HCT116 (cell line): ENCODE measurements at regions not wholly inside any gene's neighbourhood (a gene's known extent, or its start where the extent isn't known, plus 50 kb on each side); places are given as distances from the start of the nearest gene placed in this dataset.

Experiments
- ATAC-seq: fragments of 200-7000 bp; cut with Tn5 transposase; 2 replicates; pipeline ENCODE4 v1.9.1; 2020; ENCODE audit warnings: mild to moderate bottlenecking, moderate library complexity
- BruUV-seq: library from RNA; stranded (reverse); fragments of 400-500 nt; replicated peaks from 2 replicates; lab custom pipeline; 2021; lab: Mats Ljungman, UMichigan
- CTCF ChIA-PET: fragments of 300-600 bp; sonication (Branson Sonifier 250); formaldehyde crosslinking; loops from one replicate; lab custom pipeline; 2021; ENCODE audit warnings: antibody characterized with exemption; lab: Charles Lee
- POLR2A ChIA-PET: fragments of 300-600, 350-600 bp; sonication (Branson Sonifier 250); formaldehyde crosslinking; loops from one replicate; lab custom pipeline; 2021; ENCODE audit warnings: antibody characterized with exemption; lab: Charles Lee
- RAD21 ChIA-PET, 2 experiments: fragments of 300-600 bp; sonication (Branson Sonifier 250); formaldehyde crosslinking; loops; one replicate each; lab custom pipeline; 2023; ENCODE audit warnings: low total read pairs in 2 of 2; ENCODE audit not compliant: uncharacterized antibody in 2 of 2, unreplicated experiment in 2 of 2, low non-redundant PET in 1 of 2; lab: Charles Lee
- DNase-seq: peaks from one replicate; pipeline ENCODE4 v3.0.0-alpha.2; 2010; ENCODE audit warnings: low read depth, low spot score
- H2AFZ ChIP-seq: fragments of 200-600 bp; shearing (Covaris generic), sonication (generic); 2 replicates; pipeline ENCODE4 v1.6.1; 2017; ENCODE audit warnings: low read depth, mixed run types, mixed read lengths, antibody characterized with exemption, low read length; ENCODE audit not compliant: poor library complexity, severe bottlenecking
- H3K27ac ChIP-seq: 2 replicates; pipeline ENCODE4 v1.5.1; 2012; ENCODE audit warnings: low read depth, low read length
- H3K27me3 ChIP-seq: fragments of 200-600 bp; sonication (generic); 2 replicates; pipeline ENCODE4 v1.6.1; 2016; ENCODE audit warnings: mixed run types, low read length, mixed read lengths; ENCODE audit not compliant: insufficient read depth
- H3K36me3 ChIP-seq, 2 experiments: fragments of 200-500 bp in 1 of 2; fragments of 200-600 bp in 1 of 2; sonication (Bioruptor generic) in 1 of 2; sonication (generic) in 1 of 2; 2 replicates each; pipeline versions ENCODE4 v1.5.1 to v1.6.1; 2014 to 2016; ENCODE audit warnings: low read length in 2 of 2, inconsistent platforms in 1 of 2, mixed read lengths in 1 of 2, mixed run types in 1 of 2; ENCODE audit not compliant: insufficient read depth in 2 of 2, control insufficient read depth in 1 of 2
- H3K4me1 ChIP-seq, 2 experiments: fragments of 200-600 bp in 1 of 2; sonication (generic) in 1 of 2; 2 replicates each; pipeline versions ENCODE4 v1.5.1 to v1.6.1; 2012 to 2017; ENCODE audit warnings: low read length in 2 of 2, inconsistent platforms in 1 of 2, mild to moderate bottlenecking in 1 of 2, mixed read lengths in 1 of 2, mixed run types in 1 of 2, moderate library complexity in 1 of 2; ENCODE audit not compliant: insufficient read depth in 2 of 2, control insufficient read depth in 1 of 2
- H3K4me2 ChIP-seq: fragments of 200-600 bp; sonication (generic); 2 replicates; pipeline ENCODE4 v1.6.1; 2017; ENCODE audit warnings: mixed run types, low read length, mixed read lengths
- H3K4me3 ChIP-seq, 2 experiments: fragments of 200-600 bp in 1 of 2; sonication (generic) in 1 of 2; replicated peaks in 1 of 2; 2 replicates each; pipeline ENCODE4 v1.5.1; 2011 to 2016; ENCODE audit warnings: low read length in 2 of 2, control low read depth in 1 of 2, low read depth in 1 of 2, mild to moderate bottlenecking in 1 of 2, mixed read lengths in 1 of 2, mixed run types in 1 of 2
- H3K79me2 ChIP-seq: fragments of 200-600 bp; sonication (generic); 2 replicates; pipeline ENCODE4 v1.6.1; 2017; ENCODE audit warnings: mild to moderate bottlenecking, mixed run types, low read length, moderate library complexity, mixed read lengths; ENCODE audit not compliant: insufficient read depth
- H3K9ac ChIP-seq: fragments of 200-600 bp; sonication (generic); 2 replicates; pipeline ENCODE4 v1.6.1; 2016; ENCODE audit warnings: low read length, mixed read lengths
- H3K9me2 ChIP-seq: fragments of 200-600 bp; sonication (generic), shearing (Covaris generic); 2 replicates; pipeline ENCODE4 v1.6.1; 2017; ENCODE audit warnings: mixed run types, mild to moderate bottlenecking, moderate library complexity; ENCODE audit not compliant: insufficient read depth
- H3K9me3 ChIP-seq, 2 experiments: fragments of 200-500 bp in 1 of 2; fragments of 200-600 bp in 1 of 2; sonication (Bioruptor generic) in 1 of 2; sonication (generic) in 1 of 2; 2 replicates each; pipeline ENCODE4 v1.6.1; 2014 to 2017; ENCODE audit warnings: low read length in 2 of 2, mixed read lengths in 2 of 2, inconsistent platforms in 1 of 2, low read depth in 1 of 2, mild to moderate bottlenecking in 1 of 2, mixed run types in 1 of 2, moderate library complexity in 1 of 2; ENCODE audit not compliant: control insufficient read depth in 1 of 2, insufficient read depth in 1 of 2
- H4K20me1 ChIP-seq: fragments of 200-600 bp; sonication (generic), shearing (Covaris generic); 2 replicates; pipeline ENCODE4 v1.6.1; 2017; ENCODE audit warnings: mixed run types, mild to moderate bottlenecking, moderate library complexity; ENCODE audit not compliant: insufficient read depth
- CEBPB ChIP-seq: IDR thresholded peaks from 2 replicates; pipeline ENCODE4 v1.6.1; 2012; ENCODE audit warnings: low read depth
- EGR1 ChIP-seq: IDR thresholded peaks from 2 replicates; pipeline ENCODE4 v1.6.1; 2012; ENCODE audit warnings: low read depth
- EZH2 ChIP-seq: fragments of 200-600 bp; sonication (generic); IDR thresholded peaks from 2 replicates; pipeline ENCODE4 v1.6.1; 2017; ENCODE audit warnings: antibody characterized with exemption, mixed run types
- FOSL1 ChIP-seq: IDR thresholded peaks from 2 replicates; pipeline ENCODE4 v1.6.1; 2012; ENCODE audit warnings: low read depth
- JUND ChIP-seq: IDR thresholded peaks from 2 replicates; pipeline ENCODE4 v1.6.1; 2012
- RAD21 ChIP-seq: IDR thresholded peaks from 2 replicates; pipeline ENCODE4 v1.6.1; 2012; ENCODE audit warnings: low read depth, mild to moderate bottlenecking
- SIN3A ChIP-seq: IDR thresholded peaks from 2 replicates; pipeline ENCODE4 v1.6.1; 2012; ENCODE audit warnings: low read depth
- SRF ChIP-seq: IDR thresholded peaks from 2 replicates; pipeline ENCODE4 v1.6.1; 2012; ENCODE audit warnings: low read depth
- YY1 ChIP-seq: IDR thresholded peaks from 2 replicates; pipeline ENCODE4 v1.6.1; 2011; ENCODE audit warnings: low read length, low read depth, moderate library complexity, mild to moderate bottlenecking; ENCODE audit not compliant: insufficient replicate concordance; ENCODE audit errors: extremely low read depth
- ZNF274 ChIP-seq: fragments of 200-500 bp; sonication (Bioruptor generic); IDR thresholded peaks from 2 replicates; pipeline ENCODE4 v1.6.1; 2014; ENCODE audit warnings: mild to moderate bottlenecking, low read depth, low read length, inconsistent platforms
- intact Hi-C: fragments of 100-400 bp; cut with micrococcal nuclease; formaldehyde crosslinking; loops from 2 replicates; pipeline ENCODE4 v1.10.0; 2022
- TF ChIP-seq, protein P1 (sequence below), 3 experiments: fragments of 200-600 bp in 1 of 3; sonication (generic) in 1 of 3; IDR thresholded peaks in 2 of 3; conservative IDR thresholded peaks in 1 of 3; 2 replicates each; pipeline ENCODE4 v1.5.1; 2012 to 2017; ENCODE audit warnings: low read depth in 2 of 3, low read length in 2 of 3, antibody characterized with exemption in 1 of 3, borderline replicate concordance in 1 of 3, control low read depth in 1 of 3, mild to moderate bottlenecking in 1 of 3, mixed read lengths in 1 of 3, mixed run types in 1 of 3, moderate library complexity in 1 of 3; ENCODE audit not compliant: insufficient read depth in 1 of 3
- TF ChIP-seq, protein P2 (sequence below): IDR thresholded peaks from 2 replicates; pipeline ENCODE4 v1.6.1; 2012
- TF ChIP-seq, protein P3 (sequence below): IDR thresholded peaks from 2 replicates; pipeline ENCODE4 v1.6.1; 2012

DNA sequence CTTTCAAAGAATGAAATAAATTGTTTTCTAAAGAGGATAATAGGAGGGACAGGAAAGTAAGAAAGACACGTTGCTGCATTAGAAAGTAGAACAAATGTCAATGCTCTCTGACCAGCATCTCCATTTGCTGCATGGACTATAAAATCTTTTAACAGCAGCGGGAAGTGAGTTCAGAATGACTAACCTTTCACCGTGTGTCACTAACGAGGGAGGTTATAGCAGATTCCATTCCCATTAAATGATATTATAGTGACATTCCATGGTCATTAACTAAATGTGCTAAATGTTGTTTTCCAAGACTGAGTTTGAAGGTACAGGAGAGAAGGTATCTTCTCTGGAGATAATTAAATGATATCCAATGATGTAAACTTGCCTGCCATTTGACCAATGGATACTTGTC is 127.1 kb upstream of the HS3ST3A1 start:
- Histone ChIP-seq H3K9ac (no peak overlapping the region), H3K4me1 (peaks cover 0 to 7% of the 10 kb centered on the region in 2 experiments; a peak in 3 of 4 replicates), H3K27ac (no peak overlapping the region), H3K9me3 (no peaks in the 10 kb centered on the region), H3K9me2 (no peaks in the 10 kb centered on the region), H3K4me2 (no peak overlapping the region), H2AFZ (no peak overlapping the region), H3K27me3 (no peaks in the 10 kb centered on the region), H4K20me1 (no peaks in the 10 kb centered on the region), H3K36me3 (no peaks in the 10 kb centered on the region), H3K79me2 (no peaks in the 10 kb centered on the region), H3K4me3 (no peak overlapping the region)
- intact Hi-C loops: no loop called here
- ATAC-seq (no peak), DNase-seq (no peak)
- ChIA-PET POLR2A (no interaction called here), CTCF (no interaction called here), RAD21 (no interaction called here)
- TF ChIP-seq EGR1 (no peak), YY1 (no peak)
- TF ChIP-seq, protein P1, sequence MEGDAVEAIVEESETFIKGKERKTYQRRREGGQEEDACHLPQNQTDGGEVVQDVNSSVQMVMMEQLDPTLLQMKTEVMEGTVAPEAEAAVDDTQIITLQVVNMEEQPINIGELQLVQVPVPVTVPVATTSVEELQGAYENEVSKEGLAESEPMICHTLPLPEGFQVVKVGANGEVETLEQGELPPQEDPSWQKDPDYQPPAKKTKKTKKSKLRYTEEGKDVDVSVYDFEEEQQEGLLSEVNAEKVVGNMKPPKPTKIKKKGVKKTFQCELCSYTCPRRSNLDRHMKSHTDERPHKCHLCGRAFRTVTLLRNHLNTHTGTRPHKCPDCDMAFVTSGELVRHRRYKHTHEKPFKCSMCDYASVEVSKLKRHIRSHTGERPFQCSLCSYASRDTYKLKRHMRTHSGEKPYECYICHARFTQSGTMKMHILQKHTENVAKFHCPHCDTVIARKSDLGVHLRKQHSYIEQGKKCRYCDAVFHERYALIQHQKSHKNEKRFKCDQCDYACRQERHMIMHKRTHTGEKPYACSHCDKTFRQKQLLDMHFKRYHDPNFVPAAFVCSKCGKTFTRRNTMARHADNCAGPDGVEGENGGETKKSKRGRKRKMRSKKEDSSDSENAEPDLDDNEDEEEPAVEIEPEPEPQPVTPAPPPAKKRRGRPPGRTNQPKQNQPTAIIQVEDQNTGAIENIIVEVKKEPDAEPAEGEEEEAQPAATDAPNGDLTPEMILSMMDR (IDR thresholded peaks at IDR 0.05 in 2 of 3, conservative IDR thresholded peaks at IDR 0.05 in 1 of 3; ENCODE audit: borderline replicate concordance in 1 of 3, insufficient read depth in 1 of 3, low read depth in 2 of 3, low read length in 2 of 3): no peak
- TF ChIP-seq, protein P2, sequence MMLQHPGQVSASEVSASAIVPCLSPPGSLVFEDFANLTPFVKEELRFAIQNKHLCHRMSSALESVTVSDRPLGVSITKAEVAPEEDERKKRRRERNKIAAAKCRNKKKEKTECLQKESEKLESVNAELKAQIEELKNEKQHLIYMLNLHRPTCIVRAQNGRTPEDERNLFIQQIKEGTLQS: no peak
- BruUV-seq: no TSS peak

DNA sequence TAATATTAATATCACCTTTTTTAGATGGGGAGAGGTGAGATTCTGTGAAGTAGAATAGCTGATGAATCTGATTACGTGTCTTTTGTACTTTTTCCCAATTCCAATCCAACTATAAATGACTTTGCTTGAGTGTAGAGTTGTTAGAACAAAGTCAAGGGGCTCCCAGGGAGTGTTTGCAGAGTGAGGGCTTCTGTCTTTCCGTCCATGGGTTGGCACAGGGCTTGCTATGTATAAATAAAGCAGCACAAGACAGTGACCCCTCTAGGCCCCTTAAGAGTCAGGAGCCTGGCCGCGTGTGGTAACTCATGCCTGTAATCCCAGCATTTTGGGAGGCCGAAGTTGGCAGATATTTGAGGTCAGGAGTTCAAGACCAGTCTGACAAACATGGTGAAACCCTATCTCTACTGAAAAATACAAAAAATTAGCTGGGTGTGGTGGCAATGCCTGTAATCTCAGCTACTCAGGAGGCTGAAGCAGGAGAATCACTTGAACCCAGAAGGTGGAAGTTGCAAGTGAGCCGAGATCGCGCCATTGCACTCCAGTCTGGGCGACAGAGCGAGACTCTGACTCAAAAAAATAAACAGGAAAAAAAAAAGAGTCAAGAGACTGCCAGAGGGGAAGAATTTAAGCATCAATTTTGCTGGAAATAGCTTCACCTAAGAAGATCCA is 127.9 kb upstream of the HS3ST3A1 start:
- ATAC-seq (no peak), DNase-seq (no peak)
- RAD21 ChIA-PET: no interaction called here
- H3K4me1 ChIP-seq: peaks cover 0 to 7% of the 10 kb centered on the region in 2 experiments; a peak in 3 of 4 replicates
- intact Hi-C loops: no loop called here
- no peaks in the 10 kb centered on the region for H3K36me3 ChIP-seq
- no peak for TF ChIP-seq SIN3A
- no peak for TF ChIP-seq JUND
- no peak for TF ChIP-seq ZNF274
- TF ChIP-seq FOSL1: no peak
- TF ChIP-seq, protein P3, sequence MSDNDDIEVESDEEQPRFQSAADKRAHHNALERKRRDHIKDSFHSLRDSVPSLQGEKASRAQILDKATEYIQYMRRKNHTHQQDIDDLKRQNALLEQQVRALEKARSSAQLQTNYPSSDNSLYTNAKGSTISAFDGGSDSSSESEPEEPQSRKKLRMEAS: no peak
- no peak for TF ChIP-seq RAD21
- TF ChIP-seq CEBPB: no peak
- no peak for TF ChIP-seq YY1
- no peak for TF ChIP-seq SRF
- TF ChIP-seq EZH2: no peak
- TF ChIP-seq, protein P1 (IDR thresholded peaks at IDR 0.05 in 2 of 3, conservative IDR thresholded peaks at IDR 0.05 in 1 of 3; ENCODE audit: borderline replicate concordance in 1 of 3, insufficient read depth in 1 of 3, low read depth in 2 of 3, low read length in 2 of 3): no peak
- H3K9me3 ChIP-seq: no peaks in the 10 kb centered on the region
- POLR2A ChIA-PET: no interaction called here
- CTCF ChIA-PET: no interaction called here
- H3K27me3 ChIP-seq: no peaks in the 10 kb centered on the region
- H3K9me2 ChIP-seq: no peaks in the 10 kb centered on the region
- H3K79me2 ChIP-seq: no peaks in the 10 kb centered on the region
- H2AFZ ChIP-seq: no peak overlapping the region
- H3K27ac ChIP-seq: no peak overlapping the region
- no peak overlapping the region for H3K9ac ChIP-seq
- H3K4me2 ChIP-seq: no peak overlapping the region
- no TSS peak for BruUV-seq
- no peak overlapping the region for H3K4me3 ChIP-seq
- no peaks in the 10 kb centered on the region for H4K20me1 ChIP-seq
